ENCODE measurements at regions not wholly inside any gene's neighbourhood (a gene's known extent, or its start where the extent isn't known, plus 50 kb on each side); places are given as distances from the start of the nearest gene placed in this dataset.

- Histone ChIP-seq H3K4me1 (no peaks in the 10 kb centered on the region), H3K4me3 (no peak overlapping the region), H3K36me3 (no peaks in the 10 kb centered on the region), H3K27ac (no peak overlapping the region), H3K27me3 (no peaks in the 10 kb centered on the region), H3K9me3 (no peaks in the 10 kb centered on the region)
- TF ChIP-seq POLR2A (IDR thresholded peaks at IDR 0.05) (no peak), CTCF (IDR thresholded peaks at IDR 0.05) (no peak)
- intact Hi-C loops (cut with DNase I; ENCODE audit: low total_unique reads): no loop called here
- peak in 1 of 2 donors; percentile 20 for DNase-seq
These were observed 203.0 kb upstream of the VLDLR start for GRCh38 chr9:2418619-2419018.

DNA sequence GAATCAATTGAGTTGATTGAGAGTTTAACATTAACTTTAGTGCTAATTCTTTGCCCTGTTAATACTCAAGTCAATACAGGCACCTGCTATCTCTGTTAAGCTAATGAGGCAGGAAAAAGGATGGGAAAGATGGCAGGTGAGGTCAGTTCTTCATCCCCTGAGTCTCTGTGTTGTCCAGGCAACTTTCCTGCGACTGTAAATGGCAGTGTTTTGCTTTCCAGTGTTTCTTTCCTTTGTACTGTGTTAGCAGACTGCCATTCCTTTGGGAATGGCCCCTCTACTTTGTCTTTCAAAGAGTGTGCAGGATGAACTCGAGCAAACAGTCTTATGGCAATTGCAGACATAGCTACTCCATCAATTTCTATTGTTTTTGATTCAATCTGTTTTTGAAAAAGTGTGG lies 202.2 kb upstream of the VLDLR start:
- H3K27ac ChIP-seq: no peak overlapping the region
- intact Hi-C loops (cut with DNase I; ENCODE audit: low total_unique reads): no loop called here
- DNase-seq: no peak

DNA sequence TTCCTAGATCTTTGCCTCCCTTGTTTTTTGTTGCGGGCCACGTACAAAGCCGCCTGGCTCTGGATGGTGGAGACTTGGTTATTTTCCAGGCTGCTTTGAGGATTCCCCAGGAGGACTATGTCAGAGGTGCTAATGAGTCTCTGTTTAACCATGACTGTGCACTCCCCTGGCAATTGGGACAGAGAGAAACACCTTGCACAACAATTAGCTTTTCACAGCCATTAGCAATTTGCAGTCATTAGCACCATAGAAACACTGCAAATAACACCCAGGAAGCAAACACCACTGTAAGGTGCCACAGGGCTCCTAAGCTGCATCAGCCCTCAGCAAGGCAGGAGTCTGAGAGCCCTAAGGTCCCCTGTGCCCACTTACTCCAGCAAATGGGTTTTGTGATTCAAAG lies 201.0 kb upstream of the VLDLR start:
- H3K36me3 ChIP-seq: no peaks in the 10 kb centered on the region
- H3K9me3 ChIP-seq: no peaks in the 10 kb centered on the region
- H3K27ac ChIP-seq: no peak overlapping the region
- no peaks in the 10 kb centered on the region for H3K27me3 ChIP-seq
- no peaks in the 10 kb centered on the region for H3K4me1 ChIP-seq
- TF ChIP-seq CTCF (IDR thresholded peaks at IDR 0.05): no peak
- intact Hi-C loops (cut with DNase I; ENCODE audit: low total_unique reads): no loop called here
- DNase-seq: no peak
- H3K4me3 ChIP-seq: no peak overlapping the region

More for the DNA sequence above, 202.2 kb upstream of the VLDLR start:
- Histone ChIP-seq H3K4me1 (no peaks in the 10 kb centered on the region), H3K36me3 (no peaks in the 10 kb centered on the region), H3K27me3 (no peaks in the 10 kb centered on the region), H3K9me3 (no peaks in the 10 kb centered on the region), H3K4me3 (no peak overlapping the region)
- TF ChIP-seq CTCF (IDR thresholded peaks at IDR 0.05) (no peak), POLR2A (IDR thresholded peaks at IDR 0.05) (no peak)

DNA sequence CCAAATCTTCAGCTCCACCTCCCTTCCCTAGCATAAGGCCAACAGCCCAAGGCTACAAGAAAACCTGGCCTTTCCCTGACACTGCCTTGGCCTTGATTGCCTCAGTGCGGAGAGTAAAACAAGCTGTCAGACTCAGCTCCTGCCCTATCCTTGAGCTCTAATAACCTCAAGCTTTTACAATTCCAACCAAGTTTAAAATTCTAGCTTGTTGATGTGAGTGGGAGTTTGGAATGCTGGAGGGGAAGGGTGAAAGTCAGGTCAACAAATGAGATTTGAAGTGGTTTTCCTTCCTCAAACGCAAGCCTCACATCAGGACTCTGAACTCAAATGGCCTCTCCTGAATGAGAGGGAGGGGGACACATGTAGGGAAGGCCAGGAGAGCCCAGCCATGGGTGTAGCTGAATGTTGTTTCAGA lies 197.0 kb upstream of the VLDLR start:
- Histone ChIP-seq H3K27ac (peak overlapping the region; percentile 14 to 48), H3K36me3 (no peaks in the 10 kb centered on the region), H3K27me3 (no peaks in the 10 kb centered on the region), H3K4me1 (no peaks in the 10 kb centered on the region), H3K9me3 (no peaks in the 10 kb centered on the region), H3K4me3 (no peak overlapping the region)
- intact Hi-C loops (cut with DNase I; ENCODE audit: low total_unique reads): no loop called here
- no peak for TF ChIP-seq POLR2A (IDR thresholded peaks at IDR 0.05)
- no peak for TF ChIP-seq CTCF (IDR thresholded peaks at IDR 0.05)
- peak in 1 of 2 donors; percentile 60 for DNase-seq

GRCh38 chr9:2425676-2426075 lies 195.9 kb upstream of the VLDLR start:
- Histone ChIP-seq H3K9me3 (no peaks in the 10 kb centered on the region), H3K27ac (no peak overlapping the region), H3K4me1 (no peaks in the 10 kb centered on the region), H3K4me3 (no peak overlapping the region), H3K27me3 (no peaks in the 10 kb centered on the region), H3K36me3 (no peaks in the 10 kb centered on the region)
- intact Hi-C loops (cut with DNase I; ENCODE audit: low total_unique reads): no loop called here
- DNase-seq: no peak
- TF ChIP-seq CTCF (IDR thresholded peaks at IDR 0.05) (no peak), POLR2A (IDR thresholded peaks at IDR 0.05) (no peak)
